Muscle of leg (tissue), 3 donors: ENCODE measurements at regions not wholly inside any gene's neighbourhood (a gene's known extent, or its start where the extent isn't known, plus 50 kb on each side); places are given as distances from the start of the nearest gene placed in this dataset.

Experiments
- DNase-seq: peaks from one replicate; pipeline ENCODE4 v3.0.0; 2013
- H3K27ac ChIP-seq: one replicate; pipeline ENCODE4 v1.5.1; 2013; ENCODE audit warnings: mild to moderate bottlenecking, low read length, control low read depth
- H3K27me3 ChIP-seq: one replicate; pipeline ENCODE4 v1.6.1; 2013; ENCODE audit warnings: low read length; ENCODE audit not compliant: control insufficient read depth, insufficient read depth
- H3K36me3 ChIP-seq: one replicate; pipeline ENCODE4 v1.6.1; 2013; ENCODE audit warnings: low read length; ENCODE audit not compliant: control insufficient read depth, insufficient read depth
- H3K4me1 ChIP-seq: one replicate; pipeline ENCODE4 v1.6.1; 2013; ENCODE audit warnings: low read length; ENCODE audit not compliant: control insufficient read depth, insufficient read depth
- H3K4me3 ChIP-seq: one replicate; pipeline ENCODE4 v1.5.1; 2013; ENCODE audit warnings: low read length, control low read depth
- H3K9me3 ChIP-seq: replicated peaks from 2 replicates; pipeline ENCODE4 v1.6.1; 2013; ENCODE audit warnings: low read depth, low read length; ENCODE audit not compliant: control insufficient read depth
- WGBS: methylation state at CpG from one replicate; pipeline ENCODE4 v1.1.5; 2013; ENCODE audit warnings: missing lambda C conversion rate; ENCODE audit not compliant: insufficient coverage; 5-methylcytosine and 5-hydroxymethylcytosine counted together

DNA sequence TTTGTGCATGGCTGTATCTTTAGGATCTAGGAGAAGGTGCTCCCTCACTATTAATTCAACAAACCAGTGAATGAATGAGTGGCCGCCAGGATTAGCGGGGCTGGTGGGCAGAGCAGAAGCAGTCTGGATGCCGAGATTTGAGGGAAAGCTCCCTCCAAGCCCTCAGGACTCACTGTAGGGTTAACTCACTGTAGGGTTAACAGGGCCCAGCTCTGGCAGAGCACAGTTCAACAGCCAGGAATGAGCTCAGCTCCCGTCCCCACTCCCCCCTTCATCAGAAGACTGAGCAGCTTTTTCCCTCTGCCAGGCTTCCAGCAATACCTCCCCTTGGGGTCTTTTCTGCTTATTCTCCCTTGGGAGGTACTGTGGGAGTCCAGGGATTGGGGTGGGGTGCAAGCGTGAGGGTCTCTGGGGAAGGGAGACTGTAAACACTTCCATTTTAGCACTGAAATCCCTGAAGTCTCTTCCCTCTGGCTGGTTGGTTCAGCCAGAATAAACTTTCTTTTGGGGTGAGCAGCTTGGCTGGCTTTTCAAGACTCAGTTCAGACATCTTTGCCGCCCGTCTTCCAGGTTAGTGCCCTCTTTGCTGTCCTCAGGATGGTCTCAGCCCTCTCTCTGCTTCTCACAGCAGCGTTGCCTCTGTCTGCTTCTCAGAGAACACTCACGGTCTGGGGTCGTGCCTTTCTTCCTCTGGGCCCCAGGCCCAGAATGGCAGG, 53.7 kb upstream of the WSB1 start:
- no peak for DNase-seq
- Histone ChIP-seq H3K27me3 (peaks cover 2% of the 10 kb centered on the region), H3K27ac (no peak overlapping the region), H3K4me1 (peaks cover 23% of the 10 kb centered on the region), H3K36me3 (no peaks in the 10 kb centered on the region), H3K4me3 (no peak overlapping the region), H3K9me3 (no peaks in the 10 kb centered on the region)
- 89% methylated on average over 5 of the region's 10 CpGs for WGBS

GRCh38 chr17:27240802-27241155, 53.1 kb upstream of the WSB1 start:
- no peak overlapping the region for H3K4me3 ChIP-seq
- H3K9me3 ChIP-seq, result no peaks in the 10 kb centered on the region
- no peaks in the 10 kb centered on the region for H3K36me3 ChIP-seq
- 73% methylated on average over 4 of the region's 5 CpGs for WGBS
- peaks cover 2% of the 10 kb centered on the region for H3K27me3 ChIP-seq
- peaks cover 28% of the 10 kb centered on the region for H3K4me1 ChIP-seq
- DNase-seq, result no peak
- H3K27ac ChIP-seq, result no peak overlapping the region

- Histone ChIP-seq H3K4me1 (peaks cover 29% of the 10 kb centered on the region), H3K4me3 (no peak overlapping the region), H3K27me3 (peaks cover 2% of the 10 kb centered on the region), H3K27ac (no peak overlapping the region), H3K9me3 (no peaks in the 10 kb centered on the region), H3K36me3 (no peaks in the 10 kb centered on the region)
- WGBS, result 50% methylated on average over 4 of the region's 5 CpGs
- no peak for DNase-seq
These were observed 52.5 kb upstream of the WSB1 start for GRCh38 chr17:27241346-27241946.

- H3K27me3 ChIP-seq, result peaks cover 2% of the 10 kb centered on the region
- H3K9me3 ChIP-seq, result no peaks in the 10 kb centered on the region
- no CpG with 5 or more reads among the region's 1 CpG for WGBS
- H3K4me1 ChIP-seq, result peaks cover 34% of the 10 kb centered on the region
- H3K36me3 ChIP-seq, result no peaks in the 10 kb centered on the region
- H3K27ac ChIP-seq, result no peak overlapping the region
- no peak for DNase-seq
- H3K4me3 ChIP-seq, result no peak overlapping the region
These were observed 51.0 kb upstream of the WSB1 start for GRCh38 chr17:27242951-27243350.

DNA sequence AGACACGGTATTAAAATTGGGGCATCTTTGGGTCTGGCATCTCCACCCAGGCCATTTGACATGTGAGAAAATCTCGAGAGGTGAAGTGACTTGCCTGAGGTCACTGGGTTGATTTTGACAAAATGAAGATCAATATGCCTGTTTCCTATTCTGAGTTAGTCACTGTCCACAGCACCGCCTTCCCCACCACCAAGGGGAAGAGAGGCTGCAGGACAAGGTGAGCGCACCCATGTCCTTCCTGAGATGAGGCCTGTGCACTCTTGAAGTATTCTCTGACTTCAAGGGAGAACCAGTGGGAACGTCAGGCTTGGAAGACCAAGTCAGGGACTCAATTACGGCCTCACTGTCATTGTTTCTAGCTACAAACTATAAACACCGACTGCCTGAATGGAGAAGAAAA, 49.9 kb upstream of the WSB1 start:
- peaks cover 2% of the 10 kb centered on the region for H3K27me3 ChIP-seq
- no peaks in the 10 kb centered on the region for H3K36me3 ChIP-seq
- no peaks in the 10 kb centered on the region for H3K9me3 ChIP-seq
- H3K4me3 ChIP-seq, result no peak overlapping the region
- peaks cover 34% of the 10 kb centered on the region for H3K4me1 ChIP-seq
- peak overlapping the region; percentile 91 for H3K27ac ChIP-seq
- WGBS, result 92% methylated on average over 2 of the region's 7 CpGs
- no peak for DNase-seq
